Endothelial cell (in vitro differentiated cells): ENCODE measurements at regions not wholly inside any gene's neighbourhood (a gene's known extent, or its start where the extent isn't known, plus 50 kb on each side); places are given as distances from the start of the nearest gene placed in this dataset.

Source experiments
- DNase-seq: peaks from one replicate; pipeline ENCODE4 v3.0.0; 2021; ENCODE audit warnings: low spot score
- H3K27ac Mint-ChIP-seq: one replicate; pipeline ENCODE4 v1.8.0; 2021; ENCODE audit warnings: mixed read lengths, inconsistent platforms; ENCODE audit not compliant: unreplicated experiment
- H3K27me3 Mint-ChIP-seq: one replicate; pipeline ENCODE4 v1.8.0; 2021; ENCODE audit warnings: mild to moderate bottlenecking, moderate library complexity, mixed read lengths, inconsistent platforms; ENCODE audit not compliant: unreplicated experiment
- H3K36me3 Mint-ChIP-seq: one replicate; pipeline ENCODE4 v1.8.0; 2021; ENCODE audit warnings: mild to moderate bottlenecking, low read depth, mixed read lengths, inconsistent platforms; ENCODE audit not compliant: unreplicated experiment
- H3K4me1 Mint-ChIP-seq: one replicate; pipeline ENCODE4 v1.8.0; 2021; ENCODE audit warnings: mild to moderate bottlenecking, mixed read lengths, inconsistent platforms; ENCODE audit not compliant: unreplicated experiment
- H3K4me3 Mint-ChIP-seq: one replicate; pipeline ENCODE4 v1.8.0; 2021; ENCODE audit warnings: mild to moderate bottlenecking, mixed read lengths, inconsistent platforms; ENCODE audit not compliant: unreplicated experiment
- H3K9me3 Mint-ChIP-seq: one replicate; pipeline ENCODE4 v1.8.0; 2021; ENCODE audit warnings: mixed read lengths, inconsistent platforms; ENCODE audit not compliant: unreplicated experiment
- TF ChIP-seq, protein P1 (sequence below): fragments of 200-600 bp; sonication (generic); IDR thresholded peaks from one replicate; pipeline ENCODE4 v1.5.0; 2021; ENCODE audit warnings: antibody characterized with exemption; ENCODE audit not compliant: unreplicated experiment

DNA sequence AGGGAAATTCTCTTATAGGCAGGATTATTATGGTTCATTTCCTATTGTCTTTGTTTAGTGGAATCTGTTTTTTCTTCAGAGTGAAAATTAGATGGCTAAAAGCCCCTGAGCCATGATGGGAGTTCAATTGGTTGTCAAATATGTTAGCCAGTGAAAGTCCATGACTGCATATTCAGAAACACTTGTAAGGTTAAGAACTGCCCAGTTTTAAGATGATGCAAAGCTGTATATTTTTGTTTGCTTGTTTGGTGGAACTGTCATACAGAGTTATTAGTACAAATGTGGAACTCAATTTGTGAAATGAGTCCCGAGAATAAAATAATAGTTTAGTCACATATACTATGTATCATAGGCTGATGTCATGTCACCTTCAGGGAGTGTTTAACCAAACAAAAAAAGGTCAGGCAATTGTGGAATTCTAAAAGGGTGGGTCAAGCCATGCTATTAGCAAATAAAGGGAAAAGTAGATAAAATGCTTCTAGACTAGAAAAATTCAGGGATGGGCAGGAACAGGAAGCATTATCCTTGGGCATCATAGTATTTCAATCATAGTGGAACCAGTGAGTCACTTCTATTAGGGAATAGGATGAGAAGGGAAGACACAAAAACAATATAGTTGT, 248.3 kb upstream of the SLITRK1 start:
- H3K4me1 Mint-ChIP-seq = no peaks in the 10 kb centered on the region
- H3K27me3 Mint-ChIP-seq = no peaks in the 10 kb centered on the region
- TF ChIP-seq, protein P1, sequence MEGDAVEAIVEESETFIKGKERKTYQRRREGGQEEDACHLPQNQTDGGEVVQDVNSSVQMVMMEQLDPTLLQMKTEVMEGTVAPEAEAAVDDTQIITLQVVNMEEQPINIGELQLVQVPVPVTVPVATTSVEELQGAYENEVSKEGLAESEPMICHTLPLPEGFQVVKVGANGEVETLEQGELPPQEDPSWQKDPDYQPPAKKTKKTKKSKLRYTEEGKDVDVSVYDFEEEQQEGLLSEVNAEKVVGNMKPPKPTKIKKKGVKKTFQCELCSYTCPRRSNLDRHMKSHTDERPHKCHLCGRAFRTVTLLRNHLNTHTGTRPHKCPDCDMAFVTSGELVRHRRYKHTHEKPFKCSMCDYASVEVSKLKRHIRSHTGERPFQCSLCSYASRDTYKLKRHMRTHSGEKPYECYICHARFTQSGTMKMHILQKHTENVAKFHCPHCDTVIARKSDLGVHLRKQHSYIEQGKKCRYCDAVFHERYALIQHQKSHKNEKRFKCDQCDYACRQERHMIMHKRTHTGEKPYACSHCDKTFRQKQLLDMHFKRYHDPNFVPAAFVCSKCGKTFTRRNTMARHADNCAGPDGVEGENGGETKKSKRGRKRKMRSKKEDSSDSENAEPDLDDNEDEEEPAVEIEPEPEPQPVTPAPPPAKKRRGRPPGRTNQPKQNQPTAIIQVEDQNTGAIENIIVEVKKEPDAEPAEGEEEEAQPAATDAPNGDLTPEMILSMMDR = no peak
- no peaks in the 10 kb centered on the region for H3K9me3 Mint-ChIP-seq
- H3K4me3 Mint-ChIP-seq = no peak overlapping the region
- no peaks in the 10 kb centered on the region for H3K36me3 Mint-ChIP-seq
- DNase-seq = no peak
- no peak overlapping the region for H3K27ac Mint-ChIP-seq

DNA sequence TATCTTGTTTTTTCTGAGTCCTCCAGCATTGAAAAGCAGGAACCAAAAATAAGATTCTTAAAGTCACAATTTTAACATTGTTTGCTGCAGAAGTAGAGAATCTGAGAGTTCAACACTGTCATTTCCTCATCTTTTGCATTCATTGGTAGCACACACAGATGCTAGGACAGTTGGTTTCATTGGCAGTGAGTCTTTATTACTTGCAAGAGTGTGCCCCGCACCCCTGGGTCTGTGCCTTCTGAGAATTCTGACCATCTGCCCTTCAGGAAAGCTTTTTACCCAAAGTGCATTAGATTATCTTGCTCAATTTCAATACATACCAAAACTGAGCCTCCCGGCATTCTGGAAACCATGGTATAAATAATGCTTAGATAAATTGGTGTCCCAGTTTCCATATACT, 247.7 kb upstream of the SLITRK1 start:
- TF ChIP-seq, protein P1 = no peak

DNA sequence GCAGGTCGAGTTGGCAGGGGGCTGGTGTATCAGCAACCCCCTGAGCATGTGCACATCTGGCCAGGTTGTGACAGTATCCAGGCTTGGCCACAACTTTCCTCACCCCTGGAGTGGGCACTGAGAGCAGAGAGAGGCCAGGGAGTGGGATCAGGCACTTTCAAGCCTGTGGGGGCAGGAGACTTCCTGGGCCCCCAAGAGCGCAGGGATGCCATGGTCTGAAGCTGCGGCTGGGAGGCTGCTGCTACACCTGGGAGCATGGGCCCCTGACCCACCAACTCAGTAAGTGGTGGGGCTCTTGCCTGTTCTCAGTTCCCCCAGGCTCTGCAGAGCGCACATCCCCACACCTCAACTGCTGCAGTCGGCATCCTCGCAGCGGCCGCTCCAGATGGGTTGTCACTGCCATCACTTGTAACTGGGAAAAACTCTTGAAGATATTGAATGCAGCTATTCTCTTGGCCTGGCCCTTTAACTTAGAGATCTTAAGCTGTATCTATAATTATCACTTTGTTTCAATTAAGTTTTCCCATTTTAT, 245.4 kb upstream of the SLITRK1 start:
- Mint-ChIP-seq H3K36me3 (no peaks in the 10 kb centered on the region), H3K4me1 (no peaks in the 10 kb centered on the region), H3K4me3 (no peak overlapping the region), H3K27me3 (no peaks in the 10 kb centered on the region), H3K9me3 (no peaks in the 10 kb centered on the region), H3K27ac (no peak overlapping the region)
- TF ChIP-seq, protein P1 = no peak
- no peak for DNase-seq

More for the DNA sequence above, 247.7 kb upstream of the SLITRK1 start:
- Mint-ChIP-seq H3K27ac (no peak overlapping the region), H3K27me3 (no peaks in the 10 kb centered on the region), H3K4me1 (no peaks in the 10 kb centered on the region), H3K36me3 (no peaks in the 10 kb centered on the region), H3K9me3 (no peaks in the 10 kb centered on the region), H3K4me3 (no peak overlapping the region)
- DNase-seq = no peak

DNA sequence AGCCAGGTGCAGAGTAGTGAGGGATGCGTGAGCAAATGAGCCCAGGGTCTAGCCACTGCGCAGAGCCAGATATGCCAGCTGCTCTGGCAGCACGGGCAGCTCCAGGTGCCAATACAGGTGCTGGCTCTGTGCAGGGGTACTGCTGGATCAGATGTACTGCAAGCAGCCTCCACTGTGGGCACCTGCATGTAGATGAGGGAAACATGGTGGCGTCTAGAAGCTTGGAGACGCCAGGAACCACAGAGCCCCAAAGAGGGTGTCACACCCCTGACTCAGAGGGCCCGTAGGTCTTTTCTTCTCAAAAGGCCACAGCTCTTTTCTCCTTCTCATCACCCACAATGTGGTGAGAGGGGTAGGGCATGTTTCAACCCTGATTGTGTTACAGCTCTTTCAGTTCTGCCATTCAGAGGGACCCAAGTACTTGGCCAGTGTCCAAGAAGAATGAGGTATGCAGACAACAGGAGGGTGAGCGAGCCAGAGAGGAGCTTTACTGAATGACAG, 244.4 kb upstream of the SLITRK1 start:
- Mint-ChIP-seq H3K9me3 (no peaks in the 10 kb centered on the region), H3K4me1 (no peaks in the 10 kb centered on the region), H3K4me3 (no peak overlapping the region), H3K36me3 (no peaks in the 10 kb centered on the region), H3K27me3 (no peaks in the 10 kb centered on the region), H3K27ac (peak overlapping the region; percentile 7)
- DNase-seq = no peak
- TF ChIP-seq, protein P1 = no peak

DNA sequence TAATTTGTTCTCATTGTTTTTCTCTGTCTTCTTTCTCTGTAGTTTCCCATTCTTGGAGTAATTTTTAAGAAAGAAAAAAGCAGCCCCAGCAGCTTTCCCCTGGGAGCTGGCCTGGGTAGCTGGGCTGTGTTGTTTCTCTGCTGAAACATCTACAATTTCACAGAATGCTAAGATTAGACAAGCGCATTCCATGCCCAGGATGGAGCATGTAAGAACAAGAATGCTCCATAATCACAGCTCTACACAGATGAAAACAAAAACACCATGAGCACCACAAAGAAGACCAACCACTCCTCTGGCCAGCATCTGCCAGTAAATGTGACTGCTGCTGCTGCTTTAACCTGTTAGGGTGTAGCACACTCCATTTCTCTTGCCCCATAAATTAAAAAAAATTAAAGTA, 239.2 kb upstream of the SLITRK1 start:
- H3K4me1 Mint-ChIP-seq = peaks cover 3% of the 10 kb centered on the region
- no peak overlapping the region for H3K27ac Mint-ChIP-seq
- no peaks in the 10 kb centered on the region for H3K9me3 Mint-ChIP-seq
- no peak for DNase-seq
- no peak overlapping the region for H3K4me3 Mint-ChIP-seq
- H3K36me3 Mint-ChIP-seq = no peaks in the 10 kb centered on the region
- no peaks in the 10 kb centered on the region for H3K27me3 Mint-ChIP-seq
- TF ChIP-seq, protein P1 = no peak
